NCI-H2107 treated with DMSO at 0.1 percent for 48 hours (cell line): ENCODE measurements at regions not wholly inside any gene's neighbourhood (a gene's known extent, or its start where the extent isn't known, plus 50 kb on each side); places are given as distances from the start of the nearest gene placed in this dataset.
"Not testable (repeated sequence)": the region's sequence is repeated elsewhere in the genome, so short reads cannot be mapped to it uniquely, and the experiment has no call there.

ENCODE experiments used
- DNase-seq: peaks from one replicate; lab custom pipeline; 2025; ENCODE audit not compliant: unreplicated experiment; lab: John Stamatoyannopoulos, UW

- no peak for DNase-seq
Observed at GRCh38 chr1:198932351-198932991, 293.6 kb downstream of the PTPRC start.

DNA sequence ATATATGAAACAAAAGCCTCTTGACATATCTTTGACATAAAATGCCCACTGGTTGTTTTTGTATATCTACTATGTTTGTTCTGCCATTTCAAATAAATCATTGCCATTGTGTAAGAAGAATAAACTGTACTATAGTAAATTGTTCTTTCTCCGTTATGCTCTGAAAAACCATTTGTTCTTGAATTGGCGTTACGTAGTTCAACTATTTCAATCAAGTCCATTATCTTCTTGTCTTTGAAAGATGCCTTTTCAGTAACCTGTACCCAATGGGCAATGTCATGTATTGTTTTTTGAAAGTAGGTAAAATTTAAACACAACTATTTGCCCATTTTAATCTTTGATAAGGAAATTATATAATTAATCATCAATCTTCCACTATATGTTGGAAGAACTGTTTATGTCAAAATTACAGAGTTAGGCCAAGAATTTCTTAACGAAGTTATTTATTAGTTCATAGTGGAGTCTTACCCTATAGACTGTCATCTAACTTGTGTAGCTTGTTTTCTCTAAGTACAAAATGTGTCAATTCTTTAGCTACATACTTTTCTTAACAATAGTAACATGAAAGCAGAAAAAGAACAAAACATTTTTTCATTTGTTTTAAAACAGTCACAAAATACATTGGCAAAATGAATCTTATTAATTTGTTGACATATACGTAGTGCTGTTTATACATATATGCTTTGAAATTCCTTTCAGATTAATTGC is 294.8 kb downstream of the PTPRC start:
- no peak for DNase-seq

- DNase-seq, result no peak
Observed at GRCh38 chr1:198934426-198934825, 295.6 kb downstream of the PTPRC start.

- peak; percentile 34 for DNase-seq
Observed at GRCh38 chr1:198934901-198935305, 296.1 kb downstream of the PTPRC start.

DNA sequence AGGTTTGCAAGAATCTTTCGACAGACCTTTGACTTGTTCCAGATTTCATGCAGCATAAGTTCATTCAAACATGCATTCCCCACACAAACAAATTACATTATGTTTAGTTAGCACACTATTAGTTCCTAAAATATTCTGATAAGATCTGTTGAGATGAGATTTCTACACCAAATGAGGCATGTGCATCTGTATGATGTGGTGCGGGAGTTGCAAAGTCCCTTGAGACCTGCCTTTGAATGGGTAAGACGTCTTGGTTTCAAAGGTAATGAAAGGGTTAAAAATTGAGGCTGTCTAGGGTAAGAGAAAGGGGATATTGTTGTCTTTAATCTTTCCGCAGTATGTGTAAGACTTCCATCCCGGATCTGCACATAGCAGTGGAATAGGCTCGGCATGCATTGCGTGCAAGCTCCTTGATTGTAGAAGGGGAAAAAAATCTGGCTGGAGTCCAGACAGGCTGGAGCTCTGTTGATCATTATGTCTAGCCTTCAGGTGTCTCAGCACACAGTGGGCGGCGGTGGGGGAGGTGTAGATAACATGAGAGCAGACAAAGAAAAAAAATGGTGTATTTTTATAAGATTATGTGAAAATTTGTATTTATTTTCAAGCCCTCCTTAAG is 296.6 kb downstream of the PTPRC start:
- peak; percentile 86 for DNase-seq

- peak; percentile 43 for DNase-seq
Observed at GRCh38 chr1:198936371-198937083, 297.7 kb downstream of the PTPRC start.

GRCh38 chr1:198937231-198938031 is 298.6 kb downstream of the PTPRC start:
- DNase-seq, result peak; percentile 86

- DNase-seq, result no peak
Observed at GRCh38 chr1:198939286-198939685, 300.4 kb downstream of the PTPRC start.

GRCh38 chr1:198939956-198940355 is 301.1 kb downstream of the PTPRC start:
- DNase-seq, result no peak

DNA sequence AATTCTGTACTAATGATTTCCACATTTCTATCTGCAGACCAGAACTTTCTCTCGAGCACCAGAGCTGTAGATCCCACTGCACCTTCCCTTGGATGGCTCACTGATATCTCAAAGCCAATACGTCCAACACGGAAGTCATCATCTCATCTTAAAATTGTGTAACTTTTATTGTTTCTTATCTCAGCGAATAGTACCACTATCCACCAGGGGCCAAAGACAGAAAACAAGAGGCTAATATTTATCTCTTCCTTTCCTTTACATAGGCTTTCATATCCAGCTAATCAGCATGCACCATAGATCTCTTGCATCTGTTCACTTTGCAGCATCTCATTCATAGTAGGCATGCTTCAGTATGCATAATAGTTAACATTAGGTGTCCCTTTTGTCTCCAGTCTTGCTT is 303.6 kb downstream of the PTPRC start:
- DNase-seq, result no peak

DNA sequence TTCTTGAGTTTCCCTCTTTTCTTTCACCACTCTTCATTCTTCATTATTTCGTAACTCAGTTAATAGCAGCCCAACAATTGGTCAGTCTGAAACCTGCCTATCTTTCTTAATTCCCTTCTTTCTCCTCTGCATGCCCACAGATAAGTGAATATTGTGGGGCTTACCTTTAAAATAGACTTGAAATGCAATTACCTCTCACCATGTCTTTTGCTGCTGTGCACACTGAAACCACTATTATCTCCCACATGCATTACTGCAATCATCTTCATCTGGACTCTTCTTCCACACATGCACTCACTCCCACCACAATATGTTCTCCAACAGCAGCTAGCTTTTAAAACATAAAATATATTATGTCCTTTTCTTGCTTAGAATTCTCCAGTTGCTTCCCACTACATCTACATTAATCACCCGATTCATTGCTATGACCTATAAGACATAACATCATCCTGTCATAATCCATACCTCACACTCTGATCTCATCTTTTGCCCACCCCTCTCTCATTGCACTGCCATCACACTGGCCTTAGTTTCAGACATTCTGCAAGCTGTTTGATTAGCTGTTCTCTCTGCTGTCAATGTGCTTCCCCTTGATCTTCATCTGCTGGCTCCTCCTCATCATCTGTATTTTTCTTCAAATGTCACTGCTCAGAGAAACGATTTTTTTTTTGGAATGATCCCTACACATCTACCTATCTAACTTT is 304.8 kb downstream of the PTPRC start:
- no peak for DNase-seq

- DNase-seq, result no peak
Observed at GRCh38 chr1:198947456-198947855, 308.6 kb downstream of the PTPRC start.

GRCh38 chr1:198948895-198949659 is 310.2 kb downstream of the PTPRC start:
- no peak for DNase-seq

GRCh38 chr1:198950036-198950435 is 311.2 kb downstream of the PTPRC start:
- no peak for DNase-seq

- no peak for DNase-seq
Observed at GRCh38 chr1:198955085-198955484, 316.2 kb downstream of the PTPRC start.

DNA sequence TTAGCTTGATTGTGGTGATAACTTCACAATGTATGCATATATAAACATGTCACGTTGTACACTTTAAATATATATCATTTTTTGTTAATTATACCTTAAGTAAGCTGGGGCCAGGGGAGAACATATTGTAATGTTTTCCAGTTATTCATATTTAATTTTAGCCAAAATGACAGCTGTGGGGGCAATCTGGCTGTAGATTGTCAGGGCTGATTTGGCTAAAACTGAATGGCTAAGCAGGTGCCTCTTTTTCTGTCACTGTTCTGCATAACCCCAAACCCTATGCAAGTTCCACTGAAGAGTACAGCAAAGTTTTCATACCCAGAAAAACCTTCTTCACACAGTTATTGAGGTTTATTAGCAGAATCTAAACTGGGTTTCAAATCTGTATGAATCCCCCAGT is 318.2 kb downstream of the PTPRC start:
- DNase-seq, result no peak

DNA sequence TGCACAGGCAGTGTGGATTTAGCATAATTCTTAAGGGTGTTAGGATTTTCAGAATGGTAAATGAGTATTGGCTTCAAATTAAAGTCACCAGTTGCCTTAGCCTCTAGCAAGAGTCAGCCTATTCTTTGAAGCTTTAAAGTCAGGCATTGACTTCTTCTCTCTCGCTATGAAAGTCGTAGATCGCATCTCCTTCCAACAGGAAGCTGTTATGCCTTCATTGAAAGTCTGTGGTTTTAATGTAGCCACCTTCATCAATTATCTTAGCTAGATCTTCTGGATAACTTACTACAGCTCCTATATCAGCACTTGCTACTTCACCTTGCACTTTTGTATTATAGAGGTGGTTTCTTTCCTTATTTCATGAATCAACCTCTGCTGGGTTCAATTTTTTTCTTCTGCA is 320.2 kb downstream of the PTPRC start:
- no peak for DNase-seq

- DNase-seq, result no peak
Observed at GRCh38 chr1:198959676-198960075, 320.8 kb downstream of the PTPRC start.

GRCh38 chr1:198963796-198964195 is 325.0 kb downstream of the PTPRC start:
- DNase-seq, result not testable (repeated sequence)

DNA sequence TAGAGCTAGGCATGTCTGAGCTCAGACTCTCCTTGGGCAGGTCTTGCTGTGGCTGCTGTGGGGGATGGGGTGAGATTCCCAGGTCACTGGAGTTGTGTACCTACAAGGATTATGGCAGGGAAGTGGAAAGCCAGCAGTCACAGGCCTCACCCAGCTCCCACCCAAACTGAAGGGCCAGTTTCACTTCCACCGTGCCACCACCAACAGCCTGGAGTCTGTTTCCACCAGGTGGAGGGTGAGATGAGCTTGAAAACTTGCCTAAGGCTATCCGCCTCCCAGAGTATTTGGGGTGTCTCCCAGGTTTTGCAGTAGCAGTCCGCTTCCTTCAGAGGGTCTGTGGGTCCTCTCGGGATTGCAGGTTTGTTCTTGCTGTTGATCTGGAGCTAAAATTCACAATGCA is 327.7 kb downstream of the PTPRC start:
- no peak for DNase-seq
